SK-N-SH (cell line): ENCODE measurements at regions not wholly inside any gene's neighbourhood (a gene's known extent, or its start where the extent isn't known, plus 50 kb on each side); places are given as distances from the start of the nearest gene placed in this dataset.

Experiments used
- CTCF ChIA-PET: fragments of 300-600, 350-600 bp; formaldehyde crosslinking; extraction: SDS; loops from one replicate; lab custom pipeline; 2021; lab: Yijun Ruan, JAX
- POLR2A ChIA-PET: fragments of 350-600 bp; sonication (Branson Sonifier 250); formaldehyde crosslinking; extraction: SDS; loops from one replicate; lab custom pipeline; 2020; ENCODE audit warnings: antibody characterized with exemption, inconsistent platforms; lab: Yijun Ruan, JAX
- DNase-seq: peaks from one replicate; pipeline ENCODE4 v3.0.0; 2012
- H2AFZ ChIP-seq: fragments of 200-600 bp; sonication (generic); 2 replicates; pipeline ENCODE4 v1.8.1; 2016; ENCODE audit warnings: antibody characterized with exemption, mild to moderate bottlenecking, low read depth
- H3F3A ChIP-seq: fragments of 200-600 bp; sonication (generic); replicated peaks from 2 replicates; pipeline ENCODE3; 2016; ENCODE audit warnings: antibody characterized with exemption, mild to moderate bottlenecking; ENCODE audit not compliant: insufficient read depth
- H3K27ac ChIP-seq, 2 experiments: fragments of 200-500 bp in 1 of 2; fragments of 200-600 bp in 1 of 2; sonication (Bioruptor generic) in 1 of 2; sonication (generic), shearing (Covaris generic) in 1 of 2; 2 replicates each; pipeline versions ENCODE4 v1.5.1 to v1.6.1; 2014 to 2016; ENCODE audit warnings: low read depth in 2 of 2, inconsistent platforms in 1 of 2, low read length in 1 of 2, mild to moderate bottlenecking in 1 of 2, mixed read lengths in 1 of 2
- H3K27me3 ChIP-seq: fragments of 200-600 bp; sonication (generic), shearing (Covaris generic); 2 replicates; pipeline ENCODE4 v1.6.1; 2016; ENCODE audit warnings: mixed run types; ENCODE audit not compliant: insufficient read depth
- H3K36me3 ChIP-seq, 2 experiments: fragments of 200-500 bp in 1 of 2; fragments of 200-600 bp in 1 of 2; sonication (Bioruptor generic) in 1 of 2; sonication (generic) in 1 of 2; replicated peaks in 1 of 2; 2 replicates each; pipeline versions ENCODE3 to v1.5.1; 2014 to 2016; ENCODE audit warnings: low read length in 1 of 2, mild to moderate bottlenecking in 1 of 2; ENCODE audit not compliant: insufficient read depth in 2 of 2, control insufficient read depth in 1 of 2
- H3K4me1 ChIP-seq, 2 experiments: fragments of 200-500 bp in 1 of 2; fragments of 200-600 bp in 1 of 2; sonication (Bioruptor generic) in 1 of 2; sonication (generic), shearing (Covaris generic) in 1 of 2; 2 replicates each; pipeline versions ENCODE4 v1.5.1 to v1.6.1; 2014 to 2016; ENCODE audit warnings: low read depth in 1 of 2, low read length in 1 of 2, mixed run types in 1 of 2; ENCODE audit not compliant: insufficient read depth in 2 of 2, control insufficient read depth in 1 of 2
- H3K4me2 ChIP-seq: fragments of 200-600 bp; sonication (generic), shearing (Covaris generic); 2 replicates; pipeline ENCODE4 v1.6.1; 2017; ENCODE audit warnings: mixed run types
- H3K4me3 ChIP-seq, 2 experiments: fragments of 200-500 bp in 1 of 2; fragments of 200-600 bp in 1 of 2; sonication (Bioruptor generic) in 1 of 2; sonication (generic), shearing (Covaris generic) in 1 of 2; 2 replicates each; pipeline versions ENCODE4 v1.5.1 to v1.8.1; 2014 to 2016; ENCODE audit warnings: low read depth in 2 of 2, inconsistent platforms in 1 of 2, low read length in 1 of 2, mild to moderate bottlenecking in 1 of 2, mixed read lengths in 1 of 2, moderate library complexity in 1 of 2
- H3K79me2 ChIP-seq: fragments of 200-600 bp; sonication (generic); 2 replicates; pipeline ENCODE4 v1.8.1; 2017; ENCODE audit warnings: mild to moderate bottlenecking; ENCODE audit not compliant: insufficient read depth
- H3K9ac ChIP-seq: fragments of 200-600 bp; sonication (generic); 2 replicates; pipeline ENCODE4 v1.6.1; 2017; ENCODE audit warnings: mixed run types
- H3K9me2 ChIP-seq: fragments of 200-600 bp; sonication (generic); 2 replicates; pipeline ENCODE4 v1.6.1; 2017; ENCODE audit warnings: mixed run types
- H3K9me3 ChIP-seq: fragments of 200-600 bp; sonication (generic); 2 replicates; pipeline ENCODE4 v1.6.1; 2017; ENCODE audit warnings: mixed run types, mild to moderate bottlenecking, moderate library complexity
- H4K20me1 ChIP-seq: fragments of 200-600 bp; sonication (generic); 2 replicates; pipeline ENCODE4 v1.6.1; 2017; ENCODE audit warnings: mild to moderate bottlenecking, mixed run types; ENCODE audit not compliant: insufficient read depth
- CHD2 ChIP-seq: fragments of 150-350 bp; IDR thresholded peaks from 2 replicates; pipeline ENCODE4 v1.6.1; 2018; ENCODE audit warnings: low read length; ENCODE audit not compliant: partially characterized antibody
- ELF1 ChIP-seq: IDR thresholded peaks from 2 replicates; pipeline ENCODE4 v1.4.0; 2012
- FOSL2 ChIP-seq: IDR thresholded peaks from 2 replicates; pipeline ENCODE4 v1.4.0; 2012; ENCODE audit warnings: low read depth, mild to moderate bottlenecking, moderate library complexity, borderline replicate concordance
- FOXJ3 ChIP-seq: sonication (generic); formaldehyde crosslinking; IDR thresholded peaks from 2 replicates; pipeline ENCODE4 v1.5.1; 2020; ENCODE audit warnings: mild to moderate bottlenecking, missing genetic modification reagents
- GABPA ChIP-seq: IDR thresholded peaks from 2 replicates; pipeline ENCODE4 v1.4.0; 2012; ENCODE audit warnings: low read depth, mild to moderate bottlenecking
- GATA2 ChIP-seq: sonication (generic); formaldehyde crosslinking; IDR thresholded peaks from 2 replicates; pipeline ENCODE4 v1.5.0; 2020; ENCODE audit warnings: mild to moderate bottlenecking, missing genetic modification reagents
- MXI1 ChIP-seq: IDR thresholded peaks from 2 replicates; pipeline ENCODE4 v1.6.1; 2012; ENCODE audit warnings: mild to moderate bottlenecking, low read depth, low read length, improper control_type of control experiment
- NRF1 ChIP-seq: IDR thresholded peaks from 2 replicates; pipeline ENCODE4 v1.6.1; 2012; ENCODE audit warnings: low read depth, mild to moderate bottlenecking, low read length
- POLR2AphosphoS5 ChIP-seq: IDR thresholded peaks from 2 replicates; pipeline ENCODE4 v1.6.1; 2012; ENCODE audit warnings: low read depth, low read length
- RCOR1 ChIP-seq: fragments of 150-350 bp; IDR thresholded peaks from 2 replicates; pipeline ENCODE4 v1.6.1; 2017; ENCODE audit warnings: antibody characterized with exemption, low read length
- RXRA ChIP-seq: IDR thresholded peaks from 2 replicates; pipeline ENCODE4 v1.4.0; 2012; ENCODE audit warnings: low read depth, mild to moderate bottlenecking, borderline replicate concordance
- TAF1 ChIP-seq: IDR thresholded peaks from 2 replicates; pipeline ENCODE4 v1.6.1; 2012; ENCODE audit warnings: low read depth, mild to moderate bottlenecking, low read length, moderate library complexity, borderline replicate concordance
- TEAD4 ChIP-seq: IDR thresholded peaks from 2 replicates; pipeline ENCODE4 v1.4.0; 2012; ENCODE audit warnings: mild to moderate bottlenecking, borderline replicate concordance; ENCODE audit not compliant: insufficient read depth
- YY1 ChIP-seq: IDR thresholded peaks from 2 replicates; pipeline ENCODE4 v1.4.0; 2012; ENCODE audit warnings: low read depth, mild to moderate bottlenecking
- WGBS: methylation state at CpG from one replicate; pipeline ENCODE4 v1.1.6; 2017; ENCODE audit warnings: low lambda C conversion rate; 5-methylcytosine and 5-hydroxymethylcytosine counted together
- TF ChIP-seq, protein P1 (sequence below): IDR thresholded peaks from 2 replicates; pipeline ENCODE4 v1.4.0; 2012; ENCODE audit warnings: low read depth
- TF ChIP-seq, protein P2 (sequence below): fragments of 200-600 bp; sonication (generic); IDR thresholded peaks from 2 replicates; pipeline ENCODE4 v1.6.1; 2017; ENCODE audit warnings: antibody characterized with exemption, mild to moderate bottlenecking, moderate library complexity
- TF ChIP-seq, protein P3 (sequence below): IDR thresholded peaks from 2 replicates; pipeline ENCODE4; 2012
- TF ChIP-seq, protein P4 (sequence below): IDR thresholded peaks from 2 replicates; pipeline ENCODE4 v1.6.1; 2012; ENCODE audit warnings: mild to moderate bottlenecking, low read depth, low read length, moderate library complexity

DNA sequence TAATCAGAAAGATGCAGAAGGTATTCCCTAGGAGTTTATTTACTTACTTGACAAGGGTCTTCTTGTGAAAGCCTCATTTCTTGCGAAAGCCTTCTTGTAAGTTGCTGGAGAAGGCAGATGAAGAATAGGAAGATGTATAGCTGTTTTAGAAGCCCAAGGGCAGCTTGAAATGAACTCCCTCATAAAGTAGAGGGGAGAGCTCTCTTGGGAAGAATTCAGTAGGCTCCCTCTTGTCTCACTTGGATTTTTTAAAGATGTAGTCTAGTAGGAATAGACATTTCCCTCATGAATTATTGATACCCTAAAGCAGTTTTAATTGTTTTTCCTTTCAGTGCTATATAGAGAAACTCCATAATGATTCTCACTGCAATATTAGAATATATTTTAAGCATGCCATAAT lies 639.2 kb upstream of the CXADR start:
- 53% methylated on average over 1 of the region's 1 CpG for WGBS
- Histone ChIP-seq H3K36me3 (no peaks in the 10 kb centered on the region), H3K79me2 (no peaks in the 10 kb centered on the region), H3K4me2 (no peak overlapping the region), H3K9me2 (no peaks in the 10 kb centered on the region), H4K20me1 (no peaks in the 10 kb centered on the region), H3K27me3 (no peaks in the 10 kb centered on the region), H3K27ac (no peak overlapping the region), H3K4me1 (no peaks in the 10 kb centered on the region), H3K9me3 (no peaks in the 10 kb centered on the region), H2AFZ (no peak overlapping the region), H3F3A (no peaks in the 10 kb centered on the region), H3K9ac (no peak overlapping the region), H3K4me3 (no peak overlapping the region)
- no peak for TF ChIP-seq CHD2
- ChIA-PET POLR2A (no interaction called here), CTCF (no interaction called here)
- DNase-seq = no peak

DNA sequence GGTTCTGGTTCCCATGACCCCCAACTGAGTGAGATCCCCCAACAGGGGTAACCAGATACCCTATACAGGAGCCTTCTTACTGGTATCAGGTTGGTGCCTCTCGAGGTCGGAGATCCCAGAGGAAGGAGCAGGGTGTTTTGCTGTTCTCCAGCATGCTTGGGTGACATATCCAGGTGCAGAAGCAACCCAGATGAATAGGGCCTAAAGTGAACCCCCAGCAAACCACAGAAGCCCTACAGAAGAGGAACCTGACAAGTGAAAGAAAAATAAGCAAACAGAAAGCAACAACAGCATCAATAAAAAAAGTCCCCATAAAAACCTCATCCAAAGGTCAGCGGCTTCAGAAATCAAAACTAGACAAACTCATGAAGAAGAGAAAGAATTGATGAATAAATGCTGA lies 633.4 kb upstream of the CXADR start:
- no peak overlapping the region for H3K4me2 ChIP-seq
- no peaks in the 10 kb centered on the region for H3K79me2 ChIP-seq
- H4K20me1 ChIP-seq = no peaks in the 10 kb centered on the region
- H3K27me3 ChIP-seq = no peaks in the 10 kb centered on the region
- H2AFZ ChIP-seq = no peak overlapping the region
- CTCF ChIA-PET = no interaction called here
- no peaks in the 10 kb centered on the region for H3K36me3 ChIP-seq
- TF ChIP-seq POLR2AphosphoS5 (no peak), RXRA (no peak), ELF1 (no peak), GATA2 (CRISPR knock-in tag) (no peak)
- TF ChIP-seq, all 33 proteins: peak for 0
- Histone ChIP-seq H3K4me1 (no peaks in the 10 kb centered on the region), H3K9me3 (no peaks in the 10 kb centered on the region), H3K4me3 (no peak overlapping the region), H3K9ac (no peak overlapping the region), H3F3A (no peaks in the 10 kb centered on the region), H3K9me2 (no peaks in the 10 kb centered on the region), H3K27ac (no peak overlapping the region)
- POLR2A ChIA-PET = no interaction called here
- DNase-seq = no peak
- WGBS = 39% methylated on average over 1 of the region's 3 CpGs

DNA sequence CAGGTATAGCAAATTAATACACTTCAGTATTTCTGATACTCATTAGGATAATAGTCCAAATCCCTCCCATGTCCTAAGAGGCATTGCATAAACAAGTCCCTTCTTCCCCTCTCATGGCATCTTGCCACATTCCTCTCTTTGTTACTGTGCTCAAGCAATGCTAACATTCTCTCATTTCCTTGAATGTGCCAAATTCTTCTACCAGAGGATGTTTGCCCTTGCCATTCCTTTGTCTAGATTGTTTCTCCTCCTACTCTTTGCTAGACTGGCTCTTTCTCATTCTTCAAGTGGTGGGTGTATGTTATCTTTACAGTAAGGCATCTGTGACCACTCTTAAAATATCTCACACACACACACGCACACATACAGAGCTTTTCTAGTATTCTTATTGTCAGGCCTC lies 621.0 kb upstream of the CXADR start:
- no peaks in the 10 kb centered on the region for H3F3A ChIP-seq
- H3K27ac ChIP-seq = no peak overlapping the region
- H3K36me3 ChIP-seq = no peaks in the 10 kb centered on the region
- H3K9me3 ChIP-seq = no peaks in the 10 kb centered on the region
- ChIA-PET POLR2A (no interaction called here), CTCF (no interaction called here)
- H3K4me3 ChIP-seq = no peak overlapping the region
- no peak overlapping the region for H2AFZ ChIP-seq
- H4K20me1 ChIP-seq = no peaks in the 10 kb centered on the region
- H3K4me2 ChIP-seq = no peak overlapping the region
- H3K9ac ChIP-seq = no peak overlapping the region
- WGBS = 30% methylated on average over 1 of the region's 1 CpG
- H3K9me2 ChIP-seq = no peaks in the 10 kb centered on the region
- H3K79me2 ChIP-seq = no peaks in the 10 kb centered on the region
- no peak for DNase-seq
- no peaks in the 10 kb centered on the region for H3K27me3 ChIP-seq
- H3K4me1 ChIP-seq = no peaks in the 10 kb centered on the region
- TF ChIP-seq, protein P1, sequence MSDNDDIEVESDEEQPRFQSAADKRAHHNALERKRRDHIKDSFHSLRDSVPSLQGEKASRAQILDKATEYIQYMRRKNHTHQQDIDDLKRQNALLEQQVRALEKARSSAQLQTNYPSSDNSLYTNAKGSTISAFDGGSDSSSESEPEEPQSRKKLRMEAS = no peak
- TF ChIP-seq, protein P2, sequence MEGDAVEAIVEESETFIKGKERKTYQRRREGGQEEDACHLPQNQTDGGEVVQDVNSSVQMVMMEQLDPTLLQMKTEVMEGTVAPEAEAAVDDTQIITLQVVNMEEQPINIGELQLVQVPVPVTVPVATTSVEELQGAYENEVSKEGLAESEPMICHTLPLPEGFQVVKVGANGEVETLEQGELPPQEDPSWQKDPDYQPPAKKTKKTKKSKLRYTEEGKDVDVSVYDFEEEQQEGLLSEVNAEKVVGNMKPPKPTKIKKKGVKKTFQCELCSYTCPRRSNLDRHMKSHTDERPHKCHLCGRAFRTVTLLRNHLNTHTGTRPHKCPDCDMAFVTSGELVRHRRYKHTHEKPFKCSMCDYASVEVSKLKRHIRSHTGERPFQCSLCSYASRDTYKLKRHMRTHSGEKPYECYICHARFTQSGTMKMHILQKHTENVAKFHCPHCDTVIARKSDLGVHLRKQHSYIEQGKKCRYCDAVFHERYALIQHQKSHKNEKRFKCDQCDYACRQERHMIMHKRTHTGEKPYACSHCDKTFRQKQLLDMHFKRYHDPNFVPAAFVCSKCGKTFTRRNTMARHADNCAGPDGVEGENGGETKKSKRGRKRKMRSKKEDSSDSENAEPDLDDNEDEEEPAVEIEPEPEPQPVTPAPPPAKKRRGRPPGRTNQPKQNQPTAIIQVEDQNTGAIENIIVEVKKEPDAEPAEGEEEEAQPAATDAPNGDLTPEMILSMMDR = no peak
- TF ChIP-seq TEAD4 (no peak), ELF1 (no peak), NRF1 (no peak), GABPA (no peak), RCOR1 (no peak), YY1 (no peak), FOXJ3 (CRISPR knock-in tag) (no peak), MXI1 (no peak), TAF1 (no peak), CHD2 (no peak), FOSL2 (no peak), GATA2 (CRISPR knock-in tag) (no peak)
- TF ChIP-seq, protein P3, sequence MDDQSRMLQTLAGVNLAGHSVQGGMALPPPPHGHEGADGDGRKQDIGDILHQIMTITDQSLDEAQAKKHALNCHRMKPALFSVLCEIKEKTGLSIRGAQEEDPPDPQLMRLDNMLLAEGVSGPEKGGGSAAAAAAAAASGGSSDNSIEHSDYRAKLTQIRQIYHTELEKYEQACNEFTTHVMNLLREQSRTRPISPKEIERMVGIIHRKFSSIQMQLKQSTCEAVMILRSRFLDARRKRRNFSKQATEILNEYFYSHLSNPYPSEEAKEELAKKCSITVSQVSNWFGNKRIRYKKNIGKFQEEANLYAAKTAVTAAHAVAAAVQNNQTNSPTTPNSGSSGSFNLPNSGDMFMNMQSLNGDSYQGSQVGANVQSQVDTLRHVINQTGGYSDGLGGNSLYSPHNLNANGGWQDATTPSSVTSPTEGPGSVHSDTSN = no peak
- TF ChIP-seq, protein P4, sequence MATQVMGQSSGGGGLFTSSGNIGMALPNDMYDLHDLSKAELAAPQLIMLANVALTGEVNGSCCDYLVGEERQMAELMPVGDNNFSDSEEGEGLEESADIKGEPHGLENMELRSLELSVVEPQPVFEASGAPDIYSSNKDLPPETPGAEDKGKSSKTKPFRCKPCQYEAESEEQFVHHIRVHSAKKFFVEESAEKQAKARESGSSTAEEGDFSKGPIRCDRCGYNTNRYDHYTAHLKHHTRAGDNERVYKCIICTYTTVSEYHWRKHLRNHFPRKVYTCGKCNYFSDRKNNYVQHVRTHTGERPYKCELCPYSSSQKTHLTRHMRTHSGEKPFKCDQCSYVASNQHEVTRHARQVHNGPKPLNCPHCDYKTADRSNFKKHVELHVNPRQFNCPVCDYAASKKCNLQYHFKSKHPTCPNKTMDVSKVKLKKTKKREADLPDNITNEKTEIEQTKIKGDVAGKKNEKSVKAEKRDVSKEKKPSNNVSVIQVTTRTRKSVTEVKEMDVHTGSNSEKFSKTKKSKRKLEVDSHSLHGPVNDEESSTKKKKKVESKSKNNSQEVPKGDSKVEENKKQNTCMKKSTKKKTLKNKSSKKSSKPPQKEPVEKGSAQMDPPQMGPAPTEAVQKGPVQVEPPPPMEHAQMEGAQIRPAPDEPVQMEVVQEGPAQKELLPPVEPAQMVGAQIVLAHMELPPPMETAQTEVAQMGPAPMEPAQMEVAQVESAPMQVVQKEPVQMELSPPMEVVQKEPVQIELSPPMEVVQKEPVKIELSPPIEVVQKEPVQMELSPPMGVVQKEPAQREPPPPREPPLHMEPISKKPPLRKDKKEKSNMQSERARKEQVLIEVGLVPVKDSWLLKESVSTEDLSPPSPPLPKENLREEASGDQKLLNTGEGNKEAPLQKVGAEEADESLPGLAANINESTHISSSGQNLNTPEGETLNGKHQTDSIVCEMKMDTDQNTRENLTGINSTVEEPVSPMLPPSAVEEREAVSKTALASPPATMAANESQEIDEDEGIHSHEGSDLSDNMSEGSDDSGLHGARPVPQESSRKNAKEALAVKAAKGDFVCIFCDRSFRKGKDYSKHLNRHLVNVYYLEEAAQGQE = no peak
